ENCODE measurements at regions not wholly inside any gene's neighbourhood (a gene's known extent, or its start where the extent isn't known, plus 50 kb on each side); places are given as distances from the start of the nearest gene placed in this dataset.
"Not testable (repeated sequence)": the region's sequence is repeated elsewhere in the genome, so short reads cannot be mapped to it uniquely, and the experiment has no call there.

- Mint-ChIP-seq H3K4me1 (ENCODE audit: unreplicated experiment) (no peaks in the 10 kb centered on the region), H3K36me3 (ENCODE audit: unreplicated experiment) (no peaks in the 10 kb centered on the region), H3K27ac (ENCODE audit: unreplicated experiment) (no peak overlapping the region), H3K4me3 (ENCODE audit: unreplicated experiment) (no peak overlapping the region), H3K27me3 (ENCODE audit: unreplicated experiment) (peaks cover 47% of the 10 kb centered on the region), H3K9me3 (ENCODE audit: unreplicated experiment) (no peaks in the 10 kb centered on the region)
- no peak for TF ChIP-seq CTCF (IDR thresholded peaks at IDR 0.05)
- DNase-seq (ENCODE audit: extremely low spot score, unreplicated experiment): no peak
These were observed 109.4 kb upstream of the ACBD5 start for GRCh38 chr10:27349987-27350386.

- DNase-seq (ENCODE audit: extremely low spot score, unreplicated experiment); H3K27ac Mint-ChIP-seq (ENCODE audit: unreplicated experiment); H3K4me3 Mint-ChIP-seq (ENCODE audit: unreplicated experiment); H3K9me3 Mint-ChIP-seq (ENCODE audit: unreplicated experiment); H3K36me3 Mint-ChIP-seq (ENCODE audit: unreplicated experiment); H3K4me1 Mint-ChIP-seq (ENCODE audit: unreplicated experiment): not testable (repeated sequence)
- peaks cover 53% of the 10 kb centered on the region for H3K27me3 Mint-ChIP-seq (ENCODE audit: unreplicated experiment)
These were observed 107.2 kb upstream of the ACBD5 start for GRCh38 chr10:27347827-27348207.

GRCh38 chr10:27345455-27345920, 104.9 kb upstream of the ACBD5 start:
- no peak overlapping the region for H3K27ac Mint-ChIP-seq (ENCODE audit: unreplicated experiment)
- H3K9me3 Mint-ChIP-seq (ENCODE audit: unreplicated experiment): no peaks in the 10 kb centered on the region
- H3K36me3 Mint-ChIP-seq (ENCODE audit: unreplicated experiment): no peaks in the 10 kb centered on the region
- H3K4me1 Mint-ChIP-seq (ENCODE audit: unreplicated experiment): no peaks in the 10 kb centered on the region
- peaks cover 51% of the 10 kb centered on the region for H3K27me3 Mint-ChIP-seq (ENCODE audit: unreplicated experiment)
- no peak for DNase-seq (ENCODE audit: extremely low spot score, unreplicated experiment)
- TF ChIP-seq CTCF (IDR thresholded peaks at IDR 0.05): no peak
- H3K4me3 Mint-ChIP-seq (ENCODE audit: unreplicated experiment): no peak overlapping the region

- Mint-ChIP-seq H3K36me3 (ENCODE audit: unreplicated experiment) (no peaks in the 10 kb centered on the region), H3K9me3 (ENCODE audit: unreplicated experiment) (no peaks in the 10 kb centered on the region), H3K27ac (ENCODE audit: unreplicated experiment) (no peak overlapping the region), H3K4me3 (ENCODE audit: unreplicated experiment) (no peak overlapping the region), H3K27me3 (ENCODE audit: unreplicated experiment) (peaks cover 53% of the 10 kb centered on the region), H3K4me1 (ENCODE audit: unreplicated experiment) (no peaks in the 10 kb centered on the region)
- TF ChIP-seq CTCF (IDR thresholded peaks at IDR 0.05): no peak
- DNase-seq (ENCODE audit: extremely low spot score, unreplicated experiment): no peak
These were observed 104.2 kb upstream of the ACBD5 start for GRCh38 chr10:27344568-27345454.

GRCh38 chr10:27341001-27341400, 100.4 kb upstream of the ACBD5 start:
- Mint-ChIP-seq H3K4me1 (ENCODE audit: unreplicated experiment) (no peaks in the 10 kb centered on the region), H3K36me3 (ENCODE audit: unreplicated experiment) (no peaks in the 10 kb centered on the region), H3K27ac (ENCODE audit: unreplicated experiment) (no peak overlapping the region), H3K4me3 (ENCODE audit: unreplicated experiment) (no peak overlapping the region), H3K9me3 (ENCODE audit: unreplicated experiment) (no peaks in the 10 kb centered on the region), H3K27me3 (ENCODE audit: unreplicated experiment) (peaks cover 58% of the 10 kb centered on the region)
- DNase-seq (ENCODE audit: extremely low spot score, unreplicated experiment): no peak
- no peak for TF ChIP-seq CTCF (IDR thresholded peaks at IDR 0.05)

GRCh38 chr10:27335246-27335645, 94.6 kb upstream of the ACBD5 start:
- H3K4me3 Mint-ChIP-seq (ENCODE audit: unreplicated experiment); H3K27ac Mint-ChIP-seq (ENCODE audit: unreplicated experiment): not testable (repeated sequence)

More at GRCh38 chr10:27335246-27335645, 94.6 kb upstream of the ACBD5 start:
- H3K4me1 Mint-ChIP-seq (ENCODE audit: unreplicated experiment); DNase-seq (ENCODE audit: extremely low spot score, unreplicated experiment); H3K9me3 Mint-ChIP-seq (ENCODE audit: unreplicated experiment); H3K36me3 Mint-ChIP-seq (ENCODE audit: unreplicated experiment): not testable (repeated sequence)
- peaks cover 38% of the 10 kb centered on the region for H3K27me3 Mint-ChIP-seq (ENCODE audit: unreplicated experiment)

All from osteocyte (in vitro differentiated cells).